Testis (tissue), 2 donors: ENCODE measurements at regions not wholly inside any gene's neighbourhood (a gene's known extent, or its start where the extent isn't known, plus 50 kb on each side); places are given as distances from the start of the nearest gene placed in this dataset.

Experiments used
- CTCF ChIP-seq, 3 experiments: fragments of 450-650 bp in 2 of 3; fragments of 200-600 bp in 1 of 3; sonication (generic) in 1 of 3; IDR thresholded peaks; one replicate each; pipeline ENCODE4 v1.5.1; 2016 to 2019; ENCODE audit warnings: antibody characterized with exemption in 3 of 3, mild to moderate bottlenecking in 2 of 3, moderate library complexity in 1 of 3
- POLR2A ChIP-seq: fragments of 450-650 bp; IDR thresholded peaks from one replicate; pipeline ENCODE4 v1.6.1; 2017; ENCODE audit warnings: antibody characterized with exemption, mild to moderate bottlenecking, moderate library complexity

- TF ChIP-seq POLR2A (no peak), CTCF (IDR thresholded peaks at IDR 0.05) (no peak)
Measured at GRCh38 chr3:146854523-146854922, 249.4 kb upstream of the PLSCR5 start.
